ENCODE measurements at regions not wholly inside any gene's neighbourhood (a gene's known extent, or its start where the extent isn't known, plus 50 kb on each side); places are given as distances from the start of the nearest gene placed in this dataset.
"Not testable (repeated sequence)": the region's sequence is repeated elsewhere in the genome, so short reads cannot be mapped to it uniquely, and the experiment has no call there.

DNA sequence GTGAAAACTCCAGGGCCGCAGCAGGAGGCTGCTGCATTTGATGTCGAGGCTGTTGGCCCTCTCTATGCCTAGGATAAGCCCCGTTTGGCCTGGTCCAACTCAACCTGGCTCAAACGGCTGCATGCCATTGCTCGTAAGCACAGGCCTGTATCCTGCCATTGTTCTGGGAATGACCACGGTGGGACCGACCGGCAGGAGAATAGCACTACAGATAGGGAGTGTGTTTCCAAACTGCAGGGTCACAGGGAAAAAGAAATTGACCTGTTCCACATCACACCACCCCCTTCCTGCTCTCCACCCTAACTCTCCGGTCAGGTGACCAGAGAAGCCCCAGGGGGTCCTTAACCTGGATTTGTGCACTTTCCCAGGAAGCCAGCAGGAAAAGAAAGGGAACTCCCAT is 278.7 kb upstream of the KLF4 start:
- no peak overlapping the region for H3K27ac ChIP-seq
- TF ChIP-seq, protein P1, sequence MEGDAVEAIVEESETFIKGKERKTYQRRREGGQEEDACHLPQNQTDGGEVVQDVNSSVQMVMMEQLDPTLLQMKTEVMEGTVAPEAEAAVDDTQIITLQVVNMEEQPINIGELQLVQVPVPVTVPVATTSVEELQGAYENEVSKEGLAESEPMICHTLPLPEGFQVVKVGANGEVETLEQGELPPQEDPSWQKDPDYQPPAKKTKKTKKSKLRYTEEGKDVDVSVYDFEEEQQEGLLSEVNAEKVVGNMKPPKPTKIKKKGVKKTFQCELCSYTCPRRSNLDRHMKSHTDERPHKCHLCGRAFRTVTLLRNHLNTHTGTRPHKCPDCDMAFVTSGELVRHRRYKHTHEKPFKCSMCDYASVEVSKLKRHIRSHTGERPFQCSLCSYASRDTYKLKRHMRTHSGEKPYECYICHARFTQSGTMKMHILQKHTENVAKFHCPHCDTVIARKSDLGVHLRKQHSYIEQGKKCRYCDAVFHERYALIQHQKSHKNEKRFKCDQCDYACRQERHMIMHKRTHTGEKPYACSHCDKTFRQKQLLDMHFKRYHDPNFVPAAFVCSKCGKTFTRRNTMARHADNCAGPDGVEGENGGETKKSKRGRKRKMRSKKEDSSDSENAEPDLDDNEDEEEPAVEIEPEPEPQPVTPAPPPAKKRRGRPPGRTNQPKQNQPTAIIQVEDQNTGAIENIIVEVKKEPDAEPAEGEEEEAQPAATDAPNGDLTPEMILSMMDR (conservative IDR thresholded peaks at IDR 0.05) = no peak

DNA sequence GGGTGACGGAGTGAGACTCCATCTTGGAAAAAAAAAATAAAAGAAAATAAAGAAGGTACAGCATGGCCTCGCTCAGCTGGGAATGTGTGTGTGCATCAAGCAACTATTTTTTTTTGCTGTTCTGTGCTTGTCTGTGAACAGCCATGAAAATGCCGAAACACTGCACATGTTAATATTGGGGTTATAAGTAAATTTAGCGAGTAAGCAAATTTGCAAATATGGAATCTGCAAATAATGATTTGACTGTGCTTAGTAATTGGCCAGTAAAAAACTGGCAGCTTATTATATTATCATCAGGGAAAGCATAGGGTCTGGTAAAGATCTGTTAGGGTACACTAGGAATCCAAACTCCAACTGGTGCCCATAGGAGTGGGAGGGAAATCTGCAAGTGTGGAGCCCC is 278.1 kb upstream of the KLF4 start:
- no peak overlapping the region for H3K27ac ChIP-seq
- TF ChIP-seq, protein P1 (conservative IDR thresholded peaks at IDR 0.05) = no peak

DNA sequence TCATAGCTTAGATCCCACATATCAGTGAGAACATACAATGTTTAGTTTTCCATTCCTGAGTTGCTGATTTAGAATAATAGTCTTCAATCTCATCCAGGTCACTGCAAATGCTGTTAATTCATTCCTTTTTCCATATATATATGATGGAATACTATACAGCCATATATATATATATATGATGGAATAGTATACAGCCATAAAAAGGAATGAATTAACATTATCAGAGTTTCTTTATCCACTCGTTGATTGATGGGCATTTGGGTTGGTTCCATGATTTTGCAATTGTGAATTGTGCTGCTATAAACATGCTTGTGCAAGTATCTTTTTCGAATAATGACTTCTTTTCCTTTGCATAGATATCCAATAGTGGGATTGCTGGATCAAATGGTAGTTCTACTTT is 273.9 kb upstream of the KLF4 start:
- not testable (repeated sequence) for H3K27ac ChIP-seq

DNA sequence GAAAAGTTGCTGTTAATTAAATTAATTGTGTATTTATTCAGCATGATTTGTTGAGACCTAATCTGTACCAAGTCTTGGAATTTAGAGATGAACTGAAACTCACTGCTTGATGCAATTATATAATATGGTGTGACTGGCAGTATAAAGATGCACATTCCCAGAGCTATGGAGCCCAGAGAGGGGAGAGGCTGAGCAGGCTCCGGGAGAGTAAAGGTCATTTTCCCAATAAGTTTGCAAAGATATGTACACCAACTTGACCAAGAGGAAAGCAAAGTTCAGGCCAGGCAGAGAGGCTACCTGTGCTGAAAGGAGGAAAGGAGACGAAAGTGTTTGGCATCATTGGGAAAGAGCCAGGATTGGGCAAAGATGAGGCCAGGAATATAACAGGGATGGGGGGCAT is 271.7 kb upstream of the KLF4 start:
- TF ChIP-seq, protein P1 (conservative IDR thresholded peaks at IDR 0.05) = no peak

DNA sequence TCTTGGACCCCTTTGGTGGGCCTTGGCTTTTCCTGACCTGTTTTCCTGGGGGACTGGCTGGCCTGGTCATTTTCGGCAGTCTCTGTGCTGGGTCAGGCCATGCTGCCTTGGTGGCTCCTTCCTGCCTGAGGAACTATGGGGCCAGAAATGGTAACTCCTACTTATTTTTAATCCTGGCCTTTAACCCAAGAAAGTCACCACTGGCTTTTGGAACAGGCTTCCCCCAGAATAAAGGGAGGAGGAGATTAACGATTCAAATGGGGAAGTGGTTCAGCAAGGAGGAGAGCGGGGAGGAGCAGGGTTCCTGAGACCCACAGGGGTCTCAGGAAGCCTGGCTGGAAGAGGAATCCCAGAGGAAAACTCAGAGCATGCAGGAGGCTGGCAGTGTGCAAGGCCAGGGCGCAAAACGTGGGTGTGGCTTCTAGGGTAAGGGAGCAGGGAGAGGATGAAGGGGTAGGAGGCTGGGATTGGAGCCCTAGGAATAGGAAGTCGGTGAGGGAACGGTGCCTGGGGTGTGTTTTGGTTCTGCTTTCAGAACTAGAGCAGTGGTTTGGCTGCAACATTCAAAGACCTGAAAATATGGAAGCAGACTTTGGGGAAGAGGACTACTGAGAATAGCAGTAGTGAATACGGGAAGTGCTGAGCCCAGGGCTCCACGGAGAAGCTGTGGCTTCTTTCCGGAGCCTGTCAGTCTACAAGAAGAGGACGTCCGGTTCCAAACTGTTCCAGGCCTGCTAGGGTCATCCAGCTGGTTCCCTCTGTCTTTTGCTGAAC is 271.1 kb upstream of the KLF4 start:
- TF ChIP-seq, protein P1 (conservative IDR thresholded peaks at IDR 0.05) = no peak
- no peak overlapping the region for H3K27ac ChIP-seq

More for the DNA sequence above, 271.7 kb upstream of the KLF4 start:
- H3K27ac ChIP-seq = no peak overlapping the region

DNA sequence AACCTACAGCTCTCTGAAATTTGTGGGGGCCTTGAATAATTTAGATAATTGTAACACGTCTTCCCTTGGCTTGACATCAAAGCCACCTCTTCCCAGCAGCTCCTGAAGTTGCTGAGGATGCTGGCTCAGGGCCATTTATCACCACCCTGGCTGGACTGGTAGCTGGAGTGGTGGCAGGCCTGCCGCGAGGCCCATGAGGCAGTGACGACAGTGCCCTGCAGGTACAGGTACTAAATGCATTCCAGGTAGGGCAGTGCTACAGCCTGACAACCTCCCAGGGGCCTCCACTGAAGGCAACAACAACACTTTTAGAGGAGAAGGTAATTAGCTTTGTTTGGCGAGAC is 270.2 kb upstream of the KLF4 start:
- TF ChIP-seq, protein P1 (conservative IDR thresholded peaks at IDR 0.05) = no peak
- no peak overlapping the region for H3K27ac ChIP-seq

DNA sequence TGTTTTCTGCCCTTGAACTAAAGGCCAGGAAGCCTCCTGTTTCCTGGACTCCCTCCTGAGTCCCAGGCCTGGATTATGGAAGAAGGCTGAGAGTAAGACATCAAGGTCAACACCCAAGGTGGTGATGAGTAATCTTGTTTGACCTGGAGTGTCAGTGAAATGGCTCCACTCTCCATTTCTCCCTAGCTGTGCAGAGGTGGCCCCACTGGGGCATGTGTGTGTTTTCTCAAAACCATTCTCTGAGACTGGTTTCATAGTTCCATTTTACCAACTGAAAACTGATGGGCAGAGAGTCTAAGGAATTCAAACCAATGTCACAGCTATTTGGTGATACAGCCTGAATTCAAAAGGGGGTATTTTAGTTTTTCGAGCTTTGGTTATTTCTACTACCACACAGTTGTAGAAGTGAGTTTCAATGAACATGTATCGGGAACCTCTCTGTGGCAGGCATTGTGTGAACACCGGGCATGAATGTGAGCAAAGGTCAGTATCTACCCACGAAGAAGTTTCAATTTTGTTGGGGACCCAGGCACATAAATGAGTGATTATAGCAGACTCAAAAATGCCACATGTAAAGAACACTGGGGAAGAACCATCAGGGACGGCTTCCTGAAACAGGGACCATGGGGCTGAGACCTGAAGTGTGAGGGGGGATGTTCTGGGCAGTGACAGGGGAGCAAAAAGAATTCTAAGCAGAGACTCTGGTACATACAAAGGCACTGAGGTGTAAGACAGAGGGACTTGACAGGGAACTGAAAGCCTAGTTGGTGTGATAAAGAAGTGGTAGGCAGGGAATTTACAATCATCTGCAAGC is 269.6 kb upstream of the KLF4 start:
- no peak overlapping the region for H3K27ac ChIP-seq
- TF ChIP-seq, protein P1 (conservative IDR thresholded peaks at IDR 0.05) = no peak

DNA sequence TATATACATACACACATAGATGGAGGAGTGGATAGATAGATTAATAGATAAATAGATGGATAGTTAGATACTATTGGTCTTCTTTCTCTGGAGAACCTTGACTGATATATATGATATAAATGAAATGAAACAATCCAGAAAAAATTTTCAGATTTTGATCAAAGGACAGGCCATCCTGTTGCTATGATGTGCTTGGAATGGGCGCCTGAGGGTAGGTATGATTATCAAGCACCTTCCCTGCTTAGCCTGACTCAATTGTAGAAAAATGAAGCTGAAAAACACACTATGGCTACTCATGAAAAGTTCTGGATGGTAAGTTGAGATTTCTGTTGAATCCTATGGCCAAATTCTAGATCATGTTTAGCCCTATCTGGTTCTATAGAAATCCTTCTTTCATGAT is 266.5 kb upstream of the KLF4 start:
- TF ChIP-seq, protein P1 (conservative IDR thresholded peaks at IDR 0.05) = no peak
- no peak overlapping the region for H3K27ac ChIP-seq
